Skeletal muscle satellite cell (primary cell): ENCODE measurements at regions not wholly inside any gene's neighbourhood (a gene's known extent, or its start where the extent isn't known, plus 50 kb on each side); places are given as distances from the start of the nearest gene placed in this dataset.

ENCODE experiments used
- H3K27me3 ChIP-seq: 2 replicates; pipeline ENCODE4 v1.7.0; 2013; ENCODE audit warnings: low read length; ENCODE audit not compliant: control insufficient read depth, insufficient read depth
- H3K36me3 ChIP-seq: 2 replicates; pipeline ENCODE4 v1.7.0; 2013; ENCODE audit warnings: mild to moderate bottlenecking, control low read depth, low read length; ENCODE audit not compliant: insufficient read depth
- H3K4me1 ChIP-seq: 2 replicates; pipeline ENCODE4 v1.7.0; 2013; ENCODE audit warnings: low read length; ENCODE audit not compliant: control insufficient read depth, insufficient read depth
- H3K4me2 ChIP-seq: 2 replicates; pipeline ENCODE4 v1.7.0; 2013; ENCODE audit warnings: mild to moderate bottlenecking, low read length
- H3K4me3 ChIP-seq: 2 replicates; pipeline ENCODE4 v1.7.0; 2013; ENCODE audit warnings: low read length
- H3K9ac ChIP-seq: 2 replicates; pipeline ENCODE4 v1.7.0; 2013; ENCODE audit warnings: mild to moderate bottlenecking, low read depth, low read length, moderate library complexity
- H3K9me3 ChIP-seq: replicated peaks from 2 replicates; pipeline ENCODE4 v1.7.0; 2013; ENCODE audit warnings: mild to moderate bottlenecking, control low read depth, low read length

GRCh38 chr10:78455811-78456210 is 422.1 kb downstream of the RPS24 start:
- Histone ChIP-seq H3K4me3 (no peak overlapping the region), H3K9ac (no peak overlapping the region), H3K9me3 (no peaks in the 10 kb centered on the region), H3K4me2 (no peak overlapping the region), H3K27me3 (peaks cover 57% of the 10 kb centered on the region), H3K4me1 (peaks cover 25% of the 10 kb centered on the region), H3K36me3 (no peaks in the 10 kb centered on the region)

GRCh38 chr10:78456649-78457400 is 423.2 kb downstream of the RPS24 start:
- Histone ChIP-seq H3K4me1 (peaks cover 25% of the 10 kb centered on the region), H3K36me3 (no peaks in the 10 kb centered on the region), H3K9me3 (no peaks in the 10 kb centered on the region), H3K4me3 (no peak overlapping the region), H3K9ac (no peak overlapping the region), H3K27me3 (peaks cover 52% of the 10 kb centered on the region), H3K4me2 (no peak overlapping the region)

GRCh38 chr10:78457804-78458482 is 424.3 kb downstream of the RPS24 start:
- H3K4me3 ChIP-seq: no peak overlapping the region

GRCh38 chr10:78458983-78459638 is 425.4 kb downstream of the RPS24 start:
- H3K4me3 ChIP-seq: no peak overlapping the region
- H3K36me3 ChIP-seq: no peaks in the 10 kb centered on the region
- H3K4me2 ChIP-seq: peak overlapping the region; percentile 32
- peaks cover 31% of the 10 kb centered on the region for H3K27me3 ChIP-seq
- no peaks in the 10 kb centered on the region for H3K9me3 ChIP-seq
- H3K9ac ChIP-seq: no peak overlapping the region
- peaks cover 23% of the 10 kb centered on the region for H3K4me1 ChIP-seq

More at GRCh38 chr10:78457804-78458482, 424.3 kb downstream of the RPS24 start:
- peaks cover 42% of the 10 kb centered on the region for H3K27me3 ChIP-seq
- H3K9ac ChIP-seq: no peak overlapping the region
- H3K4me1 ChIP-seq: peaks cover 25% of the 10 kb centered on the region
- no peaks in the 10 kb centered on the region for H3K36me3 ChIP-seq
- H3K4me2 ChIP-seq: no peak overlapping the region
- no peaks in the 10 kb centered on the region for H3K9me3 ChIP-seq

GRCh38 chr10:78459639-78460037 is 426.0 kb downstream of the RPS24 start:
- Histone ChIP-seq H3K9ac (no peak overlapping the region), H3K4me3 (no peak overlapping the region), H3K4me2 (no peak overlapping the region), H3K4me1 (peaks cover 21% of the 10 kb centered on the region), H3K36me3 (no peaks in the 10 kb centered on the region), H3K9me3 (no peaks in the 10 kb centered on the region), H3K27me3 (peaks cover 28% of the 10 kb centered on the region)

GRCh38 chr10:78460204-78460603 is 426.5 kb downstream of the RPS24 start:
- H3K9ac ChIP-seq: no peak overlapping the region
- no peak overlapping the region for H3K4me2 ChIP-seq
- H3K9me3 ChIP-seq: no peaks in the 10 kb centered on the region
- H3K36me3 ChIP-seq: no peaks in the 10 kb centered on the region
- peaks cover 22% of the 10 kb centered on the region for H3K27me3 ChIP-seq
- H3K4me1 ChIP-seq: peaks cover 21% of the 10 kb centered on the region
- H3K4me3 ChIP-seq: no peak overlapping the region

GRCh38 chr10:78461333-78461732 is 427.7 kb downstream of the RPS24 start:
- Histone ChIP-seq H3K9ac (no peak overlapping the region), H3K4me2 (no peak overlapping the region), H3K27me3 (peaks cover 14% of the 10 kb centered on the region), H3K4me1 (peaks cover 21% of the 10 kb centered on the region), H3K9me3 (no peaks in the 10 kb centered on the region), H3K4me3 (no peak overlapping the region), H3K36me3 (no peaks in the 10 kb centered on the region)

GRCh38 chr10:78462176-78462575 is 428.5 kb downstream of the RPS24 start:
- Histone ChIP-seq H3K4me2 (no peak overlapping the region), H3K9me3 (no peaks in the 10 kb centered on the region), H3K4me1 (peaks cover 21% of the 10 kb centered on the region), H3K4me3 (no peak overlapping the region), H3K36me3 (no peaks in the 10 kb centered on the region), H3K9ac (no peak overlapping the region), H3K27me3 (peaks cover 15% of the 10 kb centered on the region)

GRCh38 chr10:78462726-78463228 is 429.1 kb downstream of the RPS24 start:
- Histone ChIP-seq H3K4me1 (peaks cover 19% of the 10 kb centered on the region), H3K4me3 (no peak overlapping the region), H3K36me3 (no peaks in the 10 kb centered on the region), H3K27me3 (peaks cover 13% of the 10 kb centered on the region), H3K9me3 (no peaks in the 10 kb centered on the region), H3K4me2 (no peak overlapping the region), H3K9ac (no peak overlapping the region)

GRCh38 chr10:78464118-78464855 is 430.6 kb downstream of the RPS24 start:
- Histone ChIP-seq H3K4me1 (peaks cover 5% of the 10 kb centered on the region), H3K4me2 (no peak overlapping the region), H3K27me3 (peaks cover 13% of the 10 kb centered on the region)

GRCh38 chr10:78464856-78465267 is 431.2 kb downstream of the RPS24 start:
- H3K9me3 ChIP-seq: no peaks in the 10 kb centered on the region
- peaks cover 13% of the 10 kb centered on the region for H3K27me3 ChIP-seq
- H3K4me3 ChIP-seq: no peak overlapping the region
- no peaks in the 10 kb centered on the region for H3K36me3 ChIP-seq
- no peak overlapping the region for H3K9ac ChIP-seq
- H3K4me2 ChIP-seq: no peak overlapping the region
- H3K4me1 ChIP-seq: no peaks in the 10 kb centered on the region

More at GRCh38 chr10:78464118-78464855, 430.6 kb downstream of the RPS24 start:
- H3K9me3 ChIP-seq: no peaks in the 10 kb centered on the region
- no peak overlapping the region for H3K9ac ChIP-seq
- no peak overlapping the region for H3K4me3 ChIP-seq
- H3K36me3 ChIP-seq: no peaks in the 10 kb centered on the region
